ENCODE measurements at regions not wholly inside any gene's neighbourhood (a gene's known extent, or its start where the extent isn't known, plus 50 kb on each side); places are given as distances from the start of the nearest gene placed in this dataset.

- ATAC-seq (no peak), DNase-seq (no peak)
- Histone ChIP-seq H3K4me1 (no peaks in the 10 kb centered on the region), H3K4me3 (no peak overlapping the region), H3K27ac (no peak overlapping the region), H3K27me3 (no peaks in the 10 kb centered on the region), H3K9me3 (peaks cover 0 to 11% (median 0%) of the 10 kb centered on the region in 12 donors), H3K36me3 (no peaks in the 10 kb centered on the region)
- intact Hi-C loops (cut with DNase I) = no loop called here
- TF ChIP-seq POLR2A (IDR thresholded peaks at IDR 0.05) (no peak), CTCF (IDR thresholded peaks at IDR 0.05) (no peak)
- 66 to 77% (median 72%) methylated on average over 8 of the region's 8 CpGs for WGBS, 4 donors
Measured at GRCh38 chr1:162918151-162918754, 57.3 kb upstream of the CCDC190 start.

- TF ChIP-seq POLR2A (IDR thresholded peaks at IDR 0.05) = no peak
- DNase-seq (no peak), ATAC-seq (no peak)
- H3K4me3 ChIP-seq = no peak overlapping the region
- H3K4me1 ChIP-seq = no peaks in the 10 kb centered on the region
- 77 to 86% (median 84%) methylated on average over 6 of the region's 6 CpGs for WGBS, 4 donors
- no peaks in the 10 kb centered on the region for H3K27me3 ChIP-seq
- intact Hi-C loops (cut with DNase I) = no loop called here
- H3K36me3 ChIP-seq = no peaks in the 10 kb centered on the region
- H3K27ac ChIP-seq = no peak overlapping the region
- peaks cover 0 to 22% (median 5%) of the 10 kb centered on the region in 12 donors for H3K9me3 ChIP-seq
Measured at GRCh38 chr1:162916821-162917613, 56.0 kb upstream of the CCDC190 start.

GRCh38 chr1:162916407-162916806 is 55.4 kb upstream of the CCDC190 start:
- intact Hi-C loops (cut with DNase I) = no loop called here
- DNase-seq (no peak), ATAC-seq (no peak)
- Histone ChIP-seq H3K27me3 (no peaks in the 10 kb centered on the region), H3K9me3 (peaks cover 0 to 29% (median 5%) of the 10 kb centered on the region in 12 donors), H3K4me1 (no peaks in the 10 kb centered on the region), H3K27ac (no peak overlapping the region), H3K4me3 (no peak overlapping the region), H3K36me3 (no peaks in the 10 kb centered on the region)
- TF ChIP-seq CTCF (IDR thresholded peaks at IDR 0.05) (no peak), POLR2A (IDR thresholded peaks at IDR 0.05) (no peak)
- WGBS, 4 donors = 45 to 57% (median 50%) methylated on average over 2 of the region's 2 CpGs

- TF ChIP-seq CTCF (IDR thresholded peaks at IDR 0.05) (no peak), POLR2A (IDR thresholded peaks at IDR 0.05) (no peak)
- peaks cover 0 to 29% (median 5%) of the 10 kb centered on the region in 12 donors for H3K9me3 ChIP-seq
- no peak for ATAC-seq
Measured at GRCh38 chr1:162914601-162915000, 53.6 kb upstream of the CCDC190 start.

More at GRCh38 chr1:162914601-162915000, 53.6 kb upstream of the CCDC190 start:
- Histone ChIP-seq H3K4me3 (no peak overlapping the region), H3K27me3 (no peaks in the 10 kb centered on the region), H3K4me1 (no peaks in the 10 kb centered on the region), H3K27ac (no peak overlapping the region), H3K36me3 (no peaks in the 10 kb centered on the region)
- intact Hi-C loops (cut with DNase I) = no loop called here
- DNase-seq = no peak
